GM21786 (cell line): ENCODE measurements at regions not wholly inside any gene's neighbourhood (a gene's known extent, or its start where the extent isn't known, plus 50 kb on each side); places are given as distances from the start of the nearest gene placed in this dataset.

Source experiments
- ATAC-seq: cut with Tn5 transposase; IDR thresholded peaks from one replicate; pipeline ENCODE4 v1.9.1; 2021; ENCODE audit not compliant: unreplicated experiment

- no peak for ATAC-seq
Measured at GRCh38 chr15:91471468-91471867, 371.4 kb downstream of the SV2B start.

- ATAC-seq, result no peak
Measured at GRCh38 chr15:91472316-91472756, 372.3 kb downstream of the SV2B start.

GRCh38 chr15:91473894-91474545 lies 374.0 kb downstream of the SV2B start:
- ATAC-seq, result no peak

- no peak for ATAC-seq
Measured at GRCh38 chr15:91476861-91477260, 376.6 kb upstream of the SLCO3A1 start.

- ATAC-seq, result no peak
Measured at GRCh38 chr15:91478717-91479191, 374.8 kb upstream of the SLCO3A1 start.

- no peak for ATAC-seq
Measured at GRCh38 chr15:91480426-91480825, 373.1 kb upstream of the SLCO3A1 start.

- no peak for ATAC-seq
Measured at GRCh38 chr15:91482799-91483198, 370.7 kb upstream of the SLCO3A1 start.

- no peak for ATAC-seq
Measured at GRCh38 chr15:91484141-91484540, 369.4 kb upstream of the SLCO3A1 start.

- no peak for ATAC-seq
Measured at GRCh38 chr15:91488452-91488851, 365.1 kb upstream of the SLCO3A1 start.

- no peak for ATAC-seq
Measured at GRCh38 chr15:91490211-91490610, 363.3 kb upstream of the SLCO3A1 start.

- no peak for ATAC-seq
Measured at GRCh38 chr15:91491101-91491950, 362.2 kb upstream of the SLCO3A1 start.

GRCh38 chr15:91496754-91497691 lies 356.5 kb upstream of the SLCO3A1 start:
- no peak for ATAC-seq

GRCh38 chr15:91498046-91498748 lies 355.3 kb upstream of the SLCO3A1 start:
- no peak for ATAC-seq

GRCh38 chr15:91498749-91499062 lies 354.8 kb upstream of the SLCO3A1 start:
- no peak for ATAC-seq

GRCh38 chr15:91499774-91500383 lies 353.6 kb upstream of the SLCO3A1 start:
- ATAC-seq, result no peak

- ATAC-seq, result no peak
Measured at GRCh38 chr15:91508633-91509032, 344.9 kb upstream of the SLCO3A1 start.

GRCh38 chr15:91514147-91514546 lies 339.4 kb upstream of the SLCO3A1 start:
- no peak for ATAC-seq

GRCh38 chr15:91515188-91515754 lies 338.2 kb upstream of the SLCO3A1 start:
- ATAC-seq, result no peak

GRCh38 chr15:91516866-91517265 lies 336.6 kb upstream of the SLCO3A1 start:
- ATAC-seq, result no peak
